ENCODE measurements at regions not wholly inside any gene's neighbourhood (a gene's known extent, or its start where the extent isn't known, plus 50 kb on each side); places are given as distances from the start of the nearest gene placed in this dataset.

DNA sequence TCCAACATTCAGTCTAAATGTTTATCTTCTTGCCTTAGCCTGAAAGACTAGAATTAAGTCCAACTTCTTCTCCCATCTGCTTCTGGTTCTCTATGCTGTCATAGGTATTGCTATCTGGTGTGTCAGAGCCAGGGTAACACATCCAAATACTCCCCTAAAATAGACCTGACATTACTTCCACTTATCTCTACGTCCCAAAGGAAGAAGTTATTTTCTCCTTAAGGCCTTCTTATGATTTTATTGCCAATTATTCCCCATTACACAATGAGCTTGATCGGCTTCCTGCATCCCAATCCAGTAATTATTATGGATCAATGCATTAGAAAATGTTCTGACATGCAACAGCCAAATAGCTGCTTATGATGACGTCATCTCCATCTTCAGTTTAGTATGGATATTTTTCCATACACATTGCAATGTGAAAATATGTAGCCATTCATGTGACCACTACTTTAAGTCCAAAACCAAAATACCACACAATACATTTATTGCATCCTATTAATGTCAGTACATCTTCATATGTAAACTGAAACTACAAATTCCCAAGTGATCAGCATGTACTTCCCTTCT lies 555.5 kb downstream of the MAT2B start:
- TF ChIP-seq, protein P1, sequence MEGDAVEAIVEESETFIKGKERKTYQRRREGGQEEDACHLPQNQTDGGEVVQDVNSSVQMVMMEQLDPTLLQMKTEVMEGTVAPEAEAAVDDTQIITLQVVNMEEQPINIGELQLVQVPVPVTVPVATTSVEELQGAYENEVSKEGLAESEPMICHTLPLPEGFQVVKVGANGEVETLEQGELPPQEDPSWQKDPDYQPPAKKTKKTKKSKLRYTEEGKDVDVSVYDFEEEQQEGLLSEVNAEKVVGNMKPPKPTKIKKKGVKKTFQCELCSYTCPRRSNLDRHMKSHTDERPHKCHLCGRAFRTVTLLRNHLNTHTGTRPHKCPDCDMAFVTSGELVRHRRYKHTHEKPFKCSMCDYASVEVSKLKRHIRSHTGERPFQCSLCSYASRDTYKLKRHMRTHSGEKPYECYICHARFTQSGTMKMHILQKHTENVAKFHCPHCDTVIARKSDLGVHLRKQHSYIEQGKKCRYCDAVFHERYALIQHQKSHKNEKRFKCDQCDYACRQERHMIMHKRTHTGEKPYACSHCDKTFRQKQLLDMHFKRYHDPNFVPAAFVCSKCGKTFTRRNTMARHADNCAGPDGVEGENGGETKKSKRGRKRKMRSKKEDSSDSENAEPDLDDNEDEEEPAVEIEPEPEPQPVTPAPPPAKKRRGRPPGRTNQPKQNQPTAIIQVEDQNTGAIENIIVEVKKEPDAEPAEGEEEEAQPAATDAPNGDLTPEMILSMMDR (IDR thresholded peaks at IDR 0.05; ENCODE audit: low read depth, low read length), result no peak
- TF ChIP-seq POLR2A (IDR thresholded peaks at IDR 0.05; ENCODE audit: extremely low read depth, insufficient read length) (no peak), MYC (IDR thresholded peaks at IDR 0.05; ENCODE audit: low read depth, low read length) (no peak)

All from NB4 (cell line).